Retinal pigment epithelial cell (primary cell): ENCODE measurements at regions not wholly inside any gene's neighbourhood (a gene's known extent, or its start where the extent isn't known, plus 50 kb on each side); places are given as distances from the start of the nearest gene placed in this dataset.

Source experiments
- DNase-seq: peaks from one replicate; pipeline ENCODE4 v3.0.0-alpha.2; 2010; ENCODE audit warnings: low read depth
- H3K4me3 ChIP-seq: 2 replicates; pipeline ENCODE4 v1.5.1; 2011; ENCODE audit warnings: mild to moderate bottlenecking, low read length, control low read depth, moderate library complexity
- TF ChIP-seq, protein P1 (sequence below): conservative IDR thresholded peaks from 2 replicates; pipeline ENCODE4 v1.5.1; 2011; ENCODE audit warnings: low read depth, low read length, control low read depth, inconsistent platforms

DNA sequence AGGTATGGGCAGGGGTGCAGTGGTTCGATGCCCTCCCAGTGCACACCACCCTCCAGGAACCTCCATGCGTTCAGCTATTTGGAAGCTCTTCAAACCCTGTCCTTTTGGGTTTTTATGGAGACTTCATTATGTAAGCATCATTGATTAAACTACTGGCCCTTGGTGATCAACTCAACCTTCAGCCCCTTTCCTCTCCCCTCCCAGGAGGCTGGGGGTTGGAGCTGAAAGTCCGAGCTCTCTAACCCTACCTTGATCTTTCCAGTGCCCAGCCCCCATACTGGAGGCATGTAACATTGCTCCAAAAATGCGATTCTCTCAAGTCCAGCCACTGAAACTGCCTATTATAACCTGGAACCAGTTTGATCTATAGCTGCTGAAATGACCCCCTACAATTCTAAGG is 188.1 kb downstream of the IPO8 start:
- no peak overlapping the region for H3K4me3 ChIP-seq
- DNase-seq: no peak
- TF ChIP-seq, protein P1, sequence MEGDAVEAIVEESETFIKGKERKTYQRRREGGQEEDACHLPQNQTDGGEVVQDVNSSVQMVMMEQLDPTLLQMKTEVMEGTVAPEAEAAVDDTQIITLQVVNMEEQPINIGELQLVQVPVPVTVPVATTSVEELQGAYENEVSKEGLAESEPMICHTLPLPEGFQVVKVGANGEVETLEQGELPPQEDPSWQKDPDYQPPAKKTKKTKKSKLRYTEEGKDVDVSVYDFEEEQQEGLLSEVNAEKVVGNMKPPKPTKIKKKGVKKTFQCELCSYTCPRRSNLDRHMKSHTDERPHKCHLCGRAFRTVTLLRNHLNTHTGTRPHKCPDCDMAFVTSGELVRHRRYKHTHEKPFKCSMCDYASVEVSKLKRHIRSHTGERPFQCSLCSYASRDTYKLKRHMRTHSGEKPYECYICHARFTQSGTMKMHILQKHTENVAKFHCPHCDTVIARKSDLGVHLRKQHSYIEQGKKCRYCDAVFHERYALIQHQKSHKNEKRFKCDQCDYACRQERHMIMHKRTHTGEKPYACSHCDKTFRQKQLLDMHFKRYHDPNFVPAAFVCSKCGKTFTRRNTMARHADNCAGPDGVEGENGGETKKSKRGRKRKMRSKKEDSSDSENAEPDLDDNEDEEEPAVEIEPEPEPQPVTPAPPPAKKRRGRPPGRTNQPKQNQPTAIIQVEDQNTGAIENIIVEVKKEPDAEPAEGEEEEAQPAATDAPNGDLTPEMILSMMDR: no peak

DNA sequence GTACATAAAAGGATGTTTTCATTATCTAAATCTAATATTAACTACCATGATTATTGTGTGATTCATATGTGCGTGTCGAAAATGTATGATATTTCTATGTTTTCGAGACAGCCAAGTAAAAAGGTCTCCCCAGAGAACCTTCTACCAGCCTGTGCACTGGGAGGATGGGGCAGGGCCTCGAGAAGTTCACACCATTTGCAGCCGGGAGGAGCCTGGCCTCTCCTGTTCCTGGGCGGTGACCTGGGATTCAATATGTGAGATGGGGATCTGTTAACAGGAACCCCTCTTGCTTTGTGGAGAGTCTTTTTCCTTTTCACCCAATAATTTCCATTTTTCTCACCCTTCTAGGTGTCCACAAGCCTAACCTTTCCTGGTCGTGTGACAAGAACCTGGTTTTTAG is 189.3 kb downstream of the IPO8 start:
- TF ChIP-seq, protein P1: no peak
- no peak overlapping the region for H3K4me3 ChIP-seq
- no peak for DNase-seq

DNA sequence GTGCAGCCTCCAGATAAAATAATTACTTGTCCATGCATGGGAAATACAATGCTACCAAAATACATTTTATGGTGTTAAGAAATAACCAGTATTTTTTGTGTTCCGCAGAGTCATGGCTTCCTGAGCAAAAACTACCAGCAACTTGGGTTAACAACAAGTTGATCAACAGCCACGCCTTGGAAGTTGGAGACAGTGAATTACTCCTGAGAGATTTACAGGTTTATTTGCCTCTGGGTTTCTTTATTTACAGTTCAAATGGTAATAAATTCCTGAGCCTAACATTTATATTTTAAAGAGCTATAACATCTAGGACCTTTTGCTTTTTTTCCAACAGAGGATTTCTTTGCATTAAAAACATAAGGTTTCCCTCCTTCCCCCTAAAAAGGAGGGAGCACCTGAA is 194.0 kb downstream of the IPO8 start:
- TF ChIP-seq, protein P1: no peak
- DNase-seq: no peak
- H3K4me3 ChIP-seq: no peak overlapping the region

DNA sequence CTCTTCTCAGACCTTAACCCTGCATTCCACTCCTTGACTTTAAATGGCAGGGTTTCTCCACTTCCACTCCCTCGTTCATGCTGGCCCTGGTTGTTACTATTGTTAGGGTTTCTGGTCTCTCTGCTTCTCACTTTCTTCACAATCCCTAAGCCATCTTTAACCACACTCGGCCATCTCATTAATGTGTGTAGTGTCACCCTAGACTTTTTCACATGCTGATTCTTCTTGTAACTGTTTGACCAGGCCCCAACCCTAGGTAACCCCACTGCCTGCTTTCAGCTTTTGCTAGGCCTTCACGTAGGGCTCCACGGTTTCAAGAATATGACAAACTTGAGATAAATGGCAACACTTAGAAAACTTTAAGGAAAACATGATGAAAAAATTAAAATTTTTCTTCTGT is 195.1 kb downstream of the IPO8 start:
- H3K4me3 ChIP-seq: no peak overlapping the region
- TF ChIP-seq, protein P1: no peak
- no peak for DNase-seq

DNA sequence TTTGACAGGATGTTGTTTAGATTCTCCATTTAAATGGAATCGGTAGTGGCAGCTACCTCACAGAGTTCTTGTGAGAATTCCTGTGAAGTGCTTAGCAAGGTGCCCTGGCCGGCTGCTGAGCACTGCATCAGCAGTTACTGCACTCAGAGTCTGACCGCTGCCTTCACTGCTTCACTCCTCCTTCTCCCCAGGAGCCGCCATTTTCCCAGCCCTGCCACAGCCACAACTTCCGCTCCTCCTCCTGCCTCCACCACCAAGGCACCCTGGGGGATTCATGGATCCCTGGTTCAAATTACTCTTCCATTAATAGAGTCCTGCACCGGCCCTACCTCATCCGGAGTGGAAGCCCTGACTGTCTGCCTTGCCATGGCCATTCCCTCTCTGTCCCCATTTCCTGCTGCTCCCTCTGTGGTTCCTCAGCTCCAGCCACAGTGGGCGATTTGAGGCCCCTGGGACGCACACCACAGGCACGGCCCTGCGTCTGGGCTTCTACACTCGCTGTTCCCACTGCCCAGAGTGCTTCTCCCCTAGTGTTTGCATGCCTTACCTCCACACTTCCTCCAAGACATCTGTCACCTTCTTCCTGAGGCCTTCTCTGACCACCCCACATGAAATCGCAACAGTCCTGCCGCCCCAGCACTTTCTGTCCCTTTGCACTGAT is 210.3 kb downstream of the IPO8 start:
- TF ChIP-seq, protein P1: no peak
- DNase-seq: no peak
- no peak overlapping the region for H3K4me3 ChIP-seq

DNA sequence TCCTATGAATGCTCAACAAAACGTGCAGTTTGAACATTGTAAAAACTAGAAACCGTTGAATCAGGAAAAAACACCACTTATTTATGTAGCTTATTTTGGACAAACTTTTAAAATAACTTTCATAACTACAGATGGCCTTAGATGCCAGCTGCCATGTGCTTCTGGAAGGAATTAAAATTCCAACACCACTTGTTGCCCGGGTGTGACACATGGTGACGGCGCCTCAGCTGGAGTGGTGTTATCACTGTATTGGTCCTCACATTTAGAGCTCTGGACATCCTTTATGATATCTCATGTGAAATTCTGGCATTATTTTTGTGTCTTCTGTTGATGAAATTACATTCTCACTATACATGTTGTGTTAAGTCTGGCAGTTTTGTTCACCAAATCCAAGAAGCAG is 211.0 kb downstream of the IPO8 start:
- TF ChIP-seq, protein P1: no peak
- no peak for DNase-seq
- no peak overlapping the region for H3K4me3 ChIP-seq

DNA sequence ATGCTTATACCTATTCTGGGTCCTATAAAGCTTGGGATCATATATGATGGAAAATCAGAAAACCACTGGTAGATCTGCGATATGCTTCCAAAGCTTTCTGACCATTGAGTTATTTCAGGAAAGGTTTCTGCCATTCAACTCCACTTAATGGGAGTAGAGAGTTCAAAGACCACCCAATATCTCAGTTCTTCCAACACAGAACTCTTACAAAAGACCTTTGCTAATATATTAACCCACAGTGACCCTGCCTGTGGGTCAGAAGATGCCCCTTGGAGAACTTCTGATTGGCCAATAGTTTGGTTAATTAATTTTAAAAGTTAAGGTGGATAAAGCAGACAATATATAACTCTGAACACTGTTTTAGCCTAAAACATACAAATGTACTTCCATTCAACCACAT is 213.0 kb downstream of the IPO8 start:
- TF ChIP-seq, protein P1: no peak
- no peak overlapping the region for H3K4me3 ChIP-seq

More for the DNA sequence above, 213.0 kb downstream of the IPO8 start:
- DNase-seq: no peak
